Transverse colon (tissue), 3 donors: ENCODE measurements at regions not wholly inside any gene's neighbourhood (a gene's known extent, or its start where the extent isn't known, plus 50 kb on each side); places are given as distances from the start of the nearest gene placed in this dataset.

Source experiments
- EP300 ChIP-seq: sonication (generic); formaldehyde crosslinking; IDR thresholded peaks from one replicate; pipeline ENCODE4 v1.6.1; 2017; ENCODE audit warnings: antibody characterized with exemption, low read depth
- TF ChIP-seq, protein P1 (sequence below), 5 experiments: fragments of 200-600 bp in 3 of 5; fragments of 450-650 bp in 2 of 5; sonication (generic) in 3 of 5; IDR thresholded peaks; 1 replicate in 2 of 5; 2 replicates in 3 of 5; pipeline ENCODE4 v1.5.1; 2016 to 2017; ENCODE audit warnings: antibody characterized with exemption in 5 of 5, inconsistent platforms in 3 of 5, mild to moderate bottlenecking in 2 of 5, moderate library complexity in 1 of 5

GRCh38 chr2:41847744-41848441 is 199.9 kb upstream of the PKDCC start:
- TF ChIP-seq, protein P1, sequence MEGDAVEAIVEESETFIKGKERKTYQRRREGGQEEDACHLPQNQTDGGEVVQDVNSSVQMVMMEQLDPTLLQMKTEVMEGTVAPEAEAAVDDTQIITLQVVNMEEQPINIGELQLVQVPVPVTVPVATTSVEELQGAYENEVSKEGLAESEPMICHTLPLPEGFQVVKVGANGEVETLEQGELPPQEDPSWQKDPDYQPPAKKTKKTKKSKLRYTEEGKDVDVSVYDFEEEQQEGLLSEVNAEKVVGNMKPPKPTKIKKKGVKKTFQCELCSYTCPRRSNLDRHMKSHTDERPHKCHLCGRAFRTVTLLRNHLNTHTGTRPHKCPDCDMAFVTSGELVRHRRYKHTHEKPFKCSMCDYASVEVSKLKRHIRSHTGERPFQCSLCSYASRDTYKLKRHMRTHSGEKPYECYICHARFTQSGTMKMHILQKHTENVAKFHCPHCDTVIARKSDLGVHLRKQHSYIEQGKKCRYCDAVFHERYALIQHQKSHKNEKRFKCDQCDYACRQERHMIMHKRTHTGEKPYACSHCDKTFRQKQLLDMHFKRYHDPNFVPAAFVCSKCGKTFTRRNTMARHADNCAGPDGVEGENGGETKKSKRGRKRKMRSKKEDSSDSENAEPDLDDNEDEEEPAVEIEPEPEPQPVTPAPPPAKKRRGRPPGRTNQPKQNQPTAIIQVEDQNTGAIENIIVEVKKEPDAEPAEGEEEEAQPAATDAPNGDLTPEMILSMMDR (IDR thresholded peaks at IDR 0.05) = no peak
- no peak for TF ChIP-seq EP300
